ENCODE measurements at regions not wholly inside any gene's neighbourhood (a gene's known extent, or its start where the extent isn't known, plus 50 kb on each side); places are given as distances from the start of the nearest gene placed in this dataset.

- Histone ChIP-seq H3K27me3 (ENCODE audit: control insufficient read depth in 3 of 3, insufficient read depth in 3 of 3, low read length in 2 of 3) (no peaks in the 10 kb centered on the region), H3K9me3 (ENCODE audit: control insufficient read depth in 4 of 4, insufficient read depth in 3 of 4, low read length in 3 of 4) (peaks cover 0 to 3% (median 0%) of the 10 kb centered on the region in 4 donors), H3K9ac (ENCODE audit: insufficient read depth in 1 of 2, low read length in 2 of 2) (no peak overlapping the region), H3K4me3 (no peak overlapping the region), H3K4me1 (ENCODE audit: control insufficient read depth in 5 of 5, insufficient read depth in 5 of 5, low read length in 5 of 5) (peaks cover 0 to 10% (median 4%) of the 10 kb centered on the region in 5 donors), H3K36me3 (ENCODE audit: control insufficient read depth in 4 of 4, insufficient read depth in 4 of 4, low read length in 4 of 4) (no peaks in the 10 kb centered on the region), H3K27ac (ENCODE audit: low read depth in 1 of 2, low read length in 1 of 2) (peak overlapping the region in 1 of 2 donors; percentile 44)
- DNase-seq (no peak), ATAC-seq (ENCODE audit: insufficient read depth, low FRiP score) (no peak)
- WGBS, 2 donors = 98 to 99% methylated on average over 2 of the region's 2 CpGs
- TF ChIP-seq, protein P1, sequence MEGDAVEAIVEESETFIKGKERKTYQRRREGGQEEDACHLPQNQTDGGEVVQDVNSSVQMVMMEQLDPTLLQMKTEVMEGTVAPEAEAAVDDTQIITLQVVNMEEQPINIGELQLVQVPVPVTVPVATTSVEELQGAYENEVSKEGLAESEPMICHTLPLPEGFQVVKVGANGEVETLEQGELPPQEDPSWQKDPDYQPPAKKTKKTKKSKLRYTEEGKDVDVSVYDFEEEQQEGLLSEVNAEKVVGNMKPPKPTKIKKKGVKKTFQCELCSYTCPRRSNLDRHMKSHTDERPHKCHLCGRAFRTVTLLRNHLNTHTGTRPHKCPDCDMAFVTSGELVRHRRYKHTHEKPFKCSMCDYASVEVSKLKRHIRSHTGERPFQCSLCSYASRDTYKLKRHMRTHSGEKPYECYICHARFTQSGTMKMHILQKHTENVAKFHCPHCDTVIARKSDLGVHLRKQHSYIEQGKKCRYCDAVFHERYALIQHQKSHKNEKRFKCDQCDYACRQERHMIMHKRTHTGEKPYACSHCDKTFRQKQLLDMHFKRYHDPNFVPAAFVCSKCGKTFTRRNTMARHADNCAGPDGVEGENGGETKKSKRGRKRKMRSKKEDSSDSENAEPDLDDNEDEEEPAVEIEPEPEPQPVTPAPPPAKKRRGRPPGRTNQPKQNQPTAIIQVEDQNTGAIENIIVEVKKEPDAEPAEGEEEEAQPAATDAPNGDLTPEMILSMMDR (IDR thresholded peaks at IDR 0.05; ENCODE audit: control extremely low read depth, extremely low read depth) = no peak
These were observed 70.5 kb downstream of the VCPKMT start for GRCh38 chr14:50045837-50046236.

DNA sequence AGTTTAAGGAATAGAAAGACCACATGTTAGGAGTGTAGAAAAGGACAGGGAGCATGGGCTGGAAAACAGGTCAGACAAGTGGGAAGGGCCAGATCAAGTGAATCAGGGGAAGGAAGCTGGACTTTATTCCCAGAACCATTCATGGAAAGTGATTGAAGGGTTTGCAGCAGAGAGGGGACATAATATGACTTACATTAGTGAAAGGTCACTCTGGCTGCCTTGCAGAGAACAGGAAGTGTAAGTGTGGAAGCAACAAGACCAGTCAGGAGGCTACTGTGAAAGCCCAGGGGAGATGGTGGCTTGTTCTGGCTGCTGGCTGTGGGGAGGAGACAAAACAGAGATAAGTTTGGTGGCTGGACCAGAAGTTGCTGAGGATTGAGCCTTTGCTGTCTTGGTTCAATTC is 69.1 kb downstream of the VCPKMT start:
- DNase-seq (peak in 1 of 3 donors; percentile 50), ATAC-seq (ENCODE audit: insufficient read depth, low FRiP score) (no peak)
- Histone ChIP-seq H3K27me3 (ENCODE audit: control insufficient read depth in 3 of 3, insufficient read depth in 3 of 3, low read length in 2 of 3) (no peaks in the 10 kb centered on the region), H3K27ac (ENCODE audit: low read depth in 1 of 2, low read length in 1 of 2) (peak overlapping the region; percentile 21 to 35), H3K9ac (ENCODE audit: insufficient read depth in 1 of 2, low read length in 2 of 2) (no peak overlapping the region), H3K4me1 (ENCODE audit: control insufficient read depth in 5 of 5, insufficient read depth in 5 of 5, low read length in 5 of 5) (peaks cover 0 to 10% (median 4%) of the 10 kb centered on the region in 5 donors), H3K9me3 (ENCODE audit: control insufficient read depth in 4 of 4, insufficient read depth in 3 of 4, low read length in 3 of 4) (peaks cover 0 to 3% (median 0%) of the 10 kb centered on the region in 4 donors), H3K4me3 (no peak overlapping the region), H3K36me3 (ENCODE audit: control insufficient read depth in 4 of 4, insufficient read depth in 4 of 4, low read length in 4 of 4) (no peaks in the 10 kb centered on the region)
- TF ChIP-seq, protein P1 (IDR thresholded peaks at IDR 0.05; ENCODE audit: control extremely low read depth, extremely low read depth) = no peak

- TF ChIP-seq, protein P1 (IDR thresholded peaks at IDR 0.05; ENCODE audit: control extremely low read depth, extremely low read depth) = no peak
These were observed 67.3 kb downstream of the VCPKMT start for GRCh38 chr14:50049093-50049492.

More at GRCh38 chr14:50049093-50049492, 67.3 kb downstream of the VCPKMT start:
- Histone ChIP-seq H3K9ac (ENCODE audit: insufficient read depth in 1 of 2, low read length in 2 of 2) (no peak overlapping the region), H3K9me3 (ENCODE audit: control insufficient read depth in 4 of 4, insufficient read depth in 3 of 4, low read length in 3 of 4) (peaks cover 0 to 3% (median 0%) of the 10 kb centered on the region in 4 donors), H3K36me3 (ENCODE audit: control insufficient read depth in 4 of 4, insufficient read depth in 4 of 4, low read length in 4 of 4) (no peaks in the 10 kb centered on the region), H3K27ac (ENCODE audit: low read depth in 1 of 2, low read length in 1 of 2) (no peak overlapping the region), H3K4me1 (ENCODE audit: control insufficient read depth in 5 of 5, insufficient read depth in 5 of 5, low read length in 5 of 5) (peaks cover 0 to 9% (median 4%) of the 10 kb centered on the region in 5 donors), H3K27me3 (ENCODE audit: control insufficient read depth in 3 of 3, insufficient read depth in 3 of 3, low read length in 2 of 3) (no peaks in the 10 kb centered on the region), H3K4me3 (no peak overlapping the region)
- DNase-seq = no peak
- no peak for ATAC-seq (ENCODE audit: insufficient read depth, low FRiP score)
- WGBS, 2 donors = 94 to 97% methylated on average over 4 of the region's 4 CpGs
